Gastroesophageal sphincter (tissue), 4 donors: ENCODE measurements at regions not wholly inside any gene's neighbourhood (a gene's known extent, or its start where the extent isn't known, plus 50 kb on each side); places are given as distances from the start of the nearest gene placed in this dataset.
"Not testable (repeated sequence)": the region's sequence is repeated elsewhere in the genome, so short reads cannot be mapped to it uniquely, and the experiment has no call there.

ENCODE experiments used
- ATAC-seq: fragments of 150-250 bp; one replicate; pipeline ENCODE4 v1.9.1; 2016; ENCODE audit warnings: mild to moderate bottlenecking, moderate library complexity
- H3K27ac ChIP-seq, 4 donors: fragments of 200-600 bp; sonication (generic) in 3 of 4; 1 replicate in 3 of 4; 2 replicates in 1 of 4; pipeline ENCODE4 v1.5.1; 2016 to 2019
- H3K27me3 ChIP-seq: fragments of 200-600 bp; sonication (generic); one replicate; pipeline ENCODE4 v1.5.1; 2019
- H3K36me3 ChIP-seq, 2 donors: fragments of 200-600 bp; sonication (generic); one replicate each; pipeline ENCODE4 v1.5.1; 2019; ENCODE audit warnings: control low read depth in 1 of 2
- H3K4me1 ChIP-seq, 3 donors: fragments of 200-600 bp; sonication (generic); 1 replicate in 2 of 3; 2 replicates in 1 of 3; pipeline ENCODE4 v1.5.1; 2016 to 2019; ENCODE audit warnings: control low read depth in 2 of 3
- H3K4me3 ChIP-seq, 2 donors: fragments of 200-600 bp; sonication (generic); one replicate each; pipeline ENCODE4 v1.5.1; 2019; ENCODE audit warnings: mild to moderate bottlenecking in 1 of 2, moderate library complexity in 1 of 2
- H3K9me3 ChIP-seq, 3 donors: fragments of 200-600 bp; sonication (generic); one replicate each; pipeline ENCODE4 v1.5.1; 2017 to 2019; ENCODE audit warnings: control low read depth in 2 of 3
- EP300 ChIP-seq: sonication (generic); formaldehyde crosslinking; IDR thresholded peaks from one replicate; pipeline ENCODE4 v1.6.1; 2017; ENCODE audit warnings: antibody characterized with exemption, mild to moderate bottlenecking
- POLR2A ChIP-seq, 2 donors: fragments of 450-650 bp; IDR thresholded peaks; one replicate each; pipeline ENCODE4 v1.6.1; 2017; ENCODE audit warnings: antibody characterized with exemption in 2 of 2, mild to moderate bottlenecking in 2 of 2, moderate library complexity in 1 of 2
- POLR2AphosphoS5 ChIP-seq: sonication (generic); formaldehyde crosslinking; IDR thresholded peaks from one replicate; pipeline ENCODE4 v1.6.1; 2017; ENCODE audit warnings: antibody characterized with exemption
- WGBS, 2 donors: methylation state at CpG; one replicate each; pipeline ENCODE4 v1.1.5; 2018; ENCODE audit warnings: low coverage in 1 of 2; 5-methylcytosine and 5-hydroxymethylcytosine counted together
- TF ChIP-seq, protein P1 (sequence below), 4 experiments: fragments of 200-600 bp in 2 of 4; fragments of 450-650 bp in 2 of 4; sonication (generic) in 1 of 4; IDR thresholded peaks; one replicate each; pipeline ENCODE4 v1.5.1; 2017 to 2019; ENCODE audit warnings: antibody characterized with exemption in 4 of 4, mild to moderate bottlenecking in 2 of 4, moderate library complexity in 2 of 4

DNA sequence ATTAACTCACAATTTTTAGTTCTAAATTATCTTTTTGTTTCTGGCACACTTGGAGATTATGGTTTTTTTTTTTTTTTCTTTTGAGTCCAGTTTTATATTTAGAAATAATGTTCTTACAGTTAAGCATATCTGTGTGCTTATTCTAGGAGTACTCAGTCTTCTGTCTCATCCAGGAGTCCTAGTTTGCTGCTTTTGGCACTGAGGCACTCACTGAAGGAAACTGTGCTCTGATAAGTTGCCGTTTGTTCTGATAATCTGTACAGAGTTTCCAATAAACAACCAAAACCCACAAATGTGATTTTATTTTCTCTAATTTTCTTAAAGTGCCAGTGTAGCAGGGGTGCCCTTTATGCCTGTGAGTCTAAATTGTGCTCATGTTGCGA, 251.0 kb downstream of the LRRC70 start:
- H3K36me3 ChIP-seq, result no peaks in the 10 kb centered on the region
- no peak for ATAC-seq
- H3K4me1 ChIP-seq, result no peaks in the 10 kb centered on the region
- H3K27me3 ChIP-seq, result no peaks in the 10 kb centered on the region
- no peak overlapping the region for H3K27ac ChIP-seq
- peaks cover 0 to 29% (median 0%) of the 10 kb centered on the region in 3 donors for H3K9me3 ChIP-seq
- no peak overlapping the region for H3K4me3 ChIP-seq
- no peak for TF ChIP-seq POLR2A (IDR thresholded peaks at IDR 0.05)
- TF ChIP-seq POLR2AphosphoS5, result no peak
- TF ChIP-seq, protein P1, sequence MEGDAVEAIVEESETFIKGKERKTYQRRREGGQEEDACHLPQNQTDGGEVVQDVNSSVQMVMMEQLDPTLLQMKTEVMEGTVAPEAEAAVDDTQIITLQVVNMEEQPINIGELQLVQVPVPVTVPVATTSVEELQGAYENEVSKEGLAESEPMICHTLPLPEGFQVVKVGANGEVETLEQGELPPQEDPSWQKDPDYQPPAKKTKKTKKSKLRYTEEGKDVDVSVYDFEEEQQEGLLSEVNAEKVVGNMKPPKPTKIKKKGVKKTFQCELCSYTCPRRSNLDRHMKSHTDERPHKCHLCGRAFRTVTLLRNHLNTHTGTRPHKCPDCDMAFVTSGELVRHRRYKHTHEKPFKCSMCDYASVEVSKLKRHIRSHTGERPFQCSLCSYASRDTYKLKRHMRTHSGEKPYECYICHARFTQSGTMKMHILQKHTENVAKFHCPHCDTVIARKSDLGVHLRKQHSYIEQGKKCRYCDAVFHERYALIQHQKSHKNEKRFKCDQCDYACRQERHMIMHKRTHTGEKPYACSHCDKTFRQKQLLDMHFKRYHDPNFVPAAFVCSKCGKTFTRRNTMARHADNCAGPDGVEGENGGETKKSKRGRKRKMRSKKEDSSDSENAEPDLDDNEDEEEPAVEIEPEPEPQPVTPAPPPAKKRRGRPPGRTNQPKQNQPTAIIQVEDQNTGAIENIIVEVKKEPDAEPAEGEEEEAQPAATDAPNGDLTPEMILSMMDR (IDR thresholded peaks at IDR 0.05), result no peak
- no peak for TF ChIP-seq EP300
- 55 to 56% methylated on average over 2 of the region's 2 CpGs for WGBS, 2 donors

DNA sequence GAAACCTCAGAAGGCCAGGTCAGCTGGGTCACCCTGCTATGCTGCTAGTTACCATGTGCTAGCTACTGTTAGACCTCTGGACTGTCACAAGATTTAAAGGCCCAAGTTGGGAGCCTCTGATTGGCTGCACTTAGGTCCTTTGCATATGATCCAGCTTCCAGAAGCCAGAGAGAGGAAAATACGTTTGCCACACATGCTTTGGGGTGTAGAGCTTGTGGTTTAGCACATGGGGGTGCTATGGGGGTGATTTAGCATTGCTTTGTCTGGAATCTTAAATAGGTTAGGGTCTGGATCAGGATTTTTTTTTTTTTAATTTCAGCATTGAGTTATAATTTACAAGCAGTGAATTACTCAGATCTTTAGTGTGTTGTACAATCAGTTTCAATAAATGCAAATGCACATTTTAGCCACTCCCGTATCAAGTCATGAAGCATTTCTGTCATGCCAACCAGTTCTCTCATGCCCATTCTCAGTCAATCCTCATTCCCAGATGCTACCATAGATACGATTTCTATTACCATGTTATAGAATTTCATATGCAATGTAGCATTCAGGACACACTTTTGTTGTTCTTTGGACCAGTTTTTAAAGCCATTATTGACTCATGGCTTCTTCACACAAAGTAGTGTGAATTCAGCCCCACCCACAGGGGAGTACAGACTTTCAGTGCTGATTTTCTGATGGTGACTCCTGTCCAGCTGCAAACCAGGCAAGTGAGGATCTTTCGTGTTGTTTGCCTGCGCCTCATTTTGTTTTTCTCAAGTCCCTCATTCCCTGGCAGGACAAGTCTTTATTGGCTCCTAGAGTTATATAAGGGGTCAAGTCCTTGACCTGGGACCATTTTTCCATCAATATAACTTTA, 250.4 kb downstream of the LRRC70 start:
- no peak overlapping the region for H3K4me3 ChIP-seq
- TF ChIP-seq POLR2A (IDR thresholded peaks at IDR 0.05) (no peak), POLR2AphosphoS5 (no peak), EP300 (no peak)
- TF ChIP-seq, protein P1 (IDR thresholded peaks at IDR 0.05), result no peak
- H3K9me3 ChIP-seq, result peaks cover 0 to 29% (median 0%) of the 10 kb centered on the region in 3 donors
- H3K4me1 ChIP-seq, result no peaks in the 10 kb centered on the region
- no peak for ATAC-seq
- WGBS, 2 donors, result 50 to 62% methylated on average over 5 of the region's 5 CpGs
- no peaks in the 10 kb centered on the region for H3K36me3 ChIP-seq
- no peaks in the 10 kb centered on the region for H3K27me3 ChIP-seq
- no peak overlapping the region for H3K27ac ChIP-seq

DNA sequence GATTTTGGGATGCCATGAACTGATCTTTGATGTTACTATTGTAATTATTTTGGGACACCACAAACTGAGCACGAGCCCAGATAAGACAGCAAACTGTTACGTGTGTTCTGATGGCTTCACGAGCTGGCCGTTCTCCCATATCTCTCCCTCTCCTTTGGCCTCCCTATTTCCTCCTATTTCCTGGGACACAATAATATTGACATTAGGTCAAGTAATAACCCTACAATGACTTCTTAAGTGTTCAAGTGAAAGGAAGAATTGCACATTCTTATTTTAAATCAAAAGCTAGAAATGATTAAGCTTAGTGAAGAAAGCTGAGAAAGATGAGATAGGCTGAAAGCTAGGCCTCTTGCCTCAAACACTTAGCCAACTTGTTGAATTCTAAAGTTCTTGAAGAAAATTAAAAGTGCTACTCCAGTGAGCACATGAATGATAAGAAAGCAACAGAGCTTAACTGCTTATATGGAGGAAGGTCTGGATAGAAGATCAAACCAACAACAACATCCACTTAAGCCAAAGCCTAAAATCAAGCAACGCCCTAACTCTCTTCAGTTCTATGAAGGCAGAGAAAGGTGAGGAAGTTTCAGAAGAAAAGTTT, 247.1 kb downstream of the LRRC70 start:
- no peak overlapping the region for H3K27ac ChIP-seq
- 88 to 89% methylated on average over 5 of the region's 5 CpGs for WGBS, 2 donors

DNA sequence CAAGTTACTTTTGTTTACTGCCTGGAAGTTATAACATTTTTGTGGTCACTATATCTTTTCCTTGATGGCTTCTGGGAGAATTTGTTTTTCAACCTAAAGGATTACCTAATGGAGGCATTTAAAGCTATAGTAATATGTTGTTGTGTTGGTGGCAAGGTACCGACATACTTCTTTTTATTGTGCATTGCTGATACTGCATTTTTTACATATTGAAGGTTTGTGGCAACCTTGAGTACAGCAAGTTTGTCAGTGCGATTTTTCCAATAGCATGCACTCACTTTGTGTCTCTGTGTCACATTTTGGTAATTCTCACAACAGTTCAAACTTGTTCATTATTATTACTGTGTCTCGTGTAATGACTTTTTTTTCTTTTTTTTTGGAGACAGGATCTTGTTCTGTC, 246.3 kb downstream of the LRRC70 start:
- 85 to 87% methylated on average over 3 of the region's 3 CpGs for WGBS, 2 donors
- no peak overlapping the region for H3K4me3 ChIP-seq
- H3K9me3 ChIP-seq, result peaks cover 0 to 16% (median 0%) of the 10 kb centered on the region in 3 donors
- no peak overlapping the region for H3K27ac ChIP-seq
- H3K36me3 ChIP-seq, result no peaks in the 10 kb centered on the region
- H3K4me1 ChIP-seq, result no peaks in the 10 kb centered on the region
- no peaks in the 10 kb centered on the region for H3K27me3 ChIP-seq
- ATAC-seq, result no peak
- TF ChIP-seq, protein P1 (IDR thresholded peaks at IDR 0.05), result no peak
- TF ChIP-seq EP300, result no peak
- no peak for TF ChIP-seq POLR2AphosphoS5

More for the DNA sequence above, 247.1 kb downstream of the LRRC70 start:
- TF ChIP-seq POLR2A (IDR thresholded peaks at IDR 0.05) (no peak), EP300 (no peak), POLR2AphosphoS5 (no peak)
- TF ChIP-seq, protein P1 (IDR thresholded peaks at IDR 0.05), result no peak
- ATAC-seq, result no peak
- Histone ChIP-seq H3K4me1 (no peaks in the 10 kb centered on the region), H3K27me3 (no peaks in the 10 kb centered on the region), H3K9me3 (peaks cover 0 to 16% (median 0%) of the 10 kb centered on the region in 3 donors), H3K36me3 (no peaks in the 10 kb centered on the region), H3K4me3 (no peak overlapping the region)

DNA sequence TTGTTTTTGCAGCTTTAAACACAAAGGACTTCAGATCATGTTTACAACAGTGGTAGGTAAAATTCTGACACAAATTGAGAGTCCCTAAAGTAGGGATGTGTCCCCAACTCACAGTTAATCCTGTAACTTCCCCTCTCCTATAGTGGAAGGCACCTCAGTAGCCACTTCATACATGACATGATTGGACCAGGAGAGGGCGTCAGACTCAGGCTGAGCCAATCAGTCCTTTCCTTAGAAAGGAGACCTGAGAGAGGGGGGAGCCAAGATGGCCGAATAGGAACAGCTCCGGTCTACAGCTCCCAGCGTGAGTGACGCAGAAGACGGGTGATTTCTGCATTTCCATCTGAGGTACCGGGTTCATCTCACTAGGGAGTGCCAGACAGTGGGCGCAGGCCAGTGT, 238.4 kb downstream of the LRRC70 start:
- not testable (repeated sequence) for ATAC-seq, H3K27me3 ChIP-seq, H3K9me3 ChIP-seq, H3K4me1 ChIP-seq, H3K4me3 ChIP-seq, H3K36me3 ChIP-seq, H3K27ac ChIP-seq
- whole genome bisulfite sequencing, 2 donors, result 67 to 100% methylated on average over 1 of the region's 8 CpGs
